ENCODE measurements at regions not wholly inside any gene's neighbourhood (a gene's known extent, or its start where the extent isn't known, plus 50 kb on each side); places are given as distances from the start of the nearest gene placed in this dataset.

GRCh38 chr3:99236576-99236975 is 335.1 kb upstream of the DCBLD2 start:
- DNase-seq (no peak), ATAC-seq (no peak)
- ChIA-PET POLR2A (no interaction called here), CTCF (no interaction called here)
- no peaks in the 10 kb centered on the region for H3K4me1 Mint-ChIP-seq (ENCODE audit: low read depth)
- no peak for TF ChIP-seq CTCF (IDR thresholded peaks at IDR 0.05)
- H3K36me3 Mint-ChIP-seq (ENCODE audit: low read depth), result no peaks in the 10 kb centered on the region
- no peak overlapping the region for H3K4me3 Mint-ChIP-seq
- H3K27me3 Mint-ChIP-seq, result no peaks in the 10 kb centered on the region
- H3K9me3 Mint-ChIP-seq, result no peaks in the 10 kb centered on the region
- intact Hi-C loops (cut with micrococcal nuclease), result no loop called here
- H3K27ac Mint-ChIP-seq, result no peak overlapping the region

DNA sequence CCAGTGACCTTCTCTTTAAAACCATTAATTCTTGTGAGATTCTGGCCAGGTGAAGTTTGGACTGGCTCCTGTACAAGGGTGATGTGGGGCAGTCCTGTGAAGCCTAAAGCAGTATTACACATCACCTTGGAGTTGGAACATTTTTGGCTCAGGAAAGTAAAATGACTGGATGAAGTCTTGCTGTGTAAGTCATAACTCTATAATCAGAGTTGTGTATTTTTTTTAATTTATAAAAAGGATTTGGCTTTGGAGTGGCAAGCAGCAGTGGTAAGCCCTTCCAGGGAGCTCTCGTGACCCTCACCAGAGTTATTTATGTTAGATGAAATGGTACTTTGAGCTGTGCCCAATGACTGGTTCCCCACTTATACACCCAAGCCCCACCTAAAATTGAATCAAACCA is 331.2 kb upstream of the DCBLD2 start:
- CTCF ChIA-PET, result no interaction called here
- no peak for ATAC-seq

GRCh38 chr3:99218468-99218867 is 317.0 kb upstream of the DCBLD2 start:
- Mint-ChIP-seq H3K36me3 (ENCODE audit: low read depth) (no peaks in the 10 kb centered on the region), H3K9me3 (peaks cover 5% of the 10 kb centered on the region), H3K27ac (no peak overlapping the region), H3K4me1 (ENCODE audit: low read depth) (no peaks in the 10 kb centered on the region), H3K27me3 (no peaks in the 10 kb centered on the region), H3K4me3 (no peak overlapping the region)
- CTCF ChIA-PET, result no interaction called here
- TF ChIP-seq CTCF (IDR thresholded peaks at IDR 0.05), result no peak
- no peak for DNase-seq
- POLR2A ChIA-PET, result no interaction called here
- intact Hi-C loops (cut with micrococcal nuclease), result no loop called here
- ATAC-seq, result no peak

More for the DNA sequence above, 331.2 kb upstream of the DCBLD2 start:
- no peak overlapping the region for H3K27ac Mint-ChIP-seq
- H3K27me3 Mint-ChIP-seq, result no peaks in the 10 kb centered on the region
- no peak for TF ChIP-seq CTCF (IDR thresholded peaks at IDR 0.05)
- no peaks in the 10 kb centered on the region for H3K9me3 Mint-ChIP-seq
- H3K4me3 Mint-ChIP-seq, result no peak overlapping the region
- intact Hi-C loops (cut with micrococcal nuclease), result no loop called here
- H3K4me1 Mint-ChIP-seq (ENCODE audit: low read depth), result no peaks in the 10 kb centered on the region
- no peaks in the 10 kb centered on the region for H3K36me3 Mint-ChIP-seq (ENCODE audit: low read depth)
- POLR2A ChIA-PET, result no interaction called here
- DNase-seq, result no peak

DNA sequence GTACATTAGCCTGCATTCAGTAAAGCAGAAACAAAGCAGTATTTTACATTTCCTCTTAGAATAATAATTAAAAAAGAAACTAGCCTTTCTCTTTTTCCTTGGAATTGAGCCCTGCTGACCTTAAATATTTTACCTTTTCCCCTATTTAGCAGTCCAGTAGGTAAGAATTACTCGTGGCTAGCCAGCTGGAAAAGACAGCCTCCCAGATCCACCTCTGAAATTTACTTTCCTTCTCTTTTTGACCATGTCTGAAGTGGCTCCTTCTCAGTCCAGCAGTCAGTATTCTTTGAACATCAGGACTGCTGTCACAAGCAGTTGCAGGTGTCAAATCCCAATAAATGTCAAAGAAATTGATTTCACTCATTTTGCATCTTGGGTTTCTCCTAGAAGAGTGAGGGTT is 311.5 kb upstream of the DCBLD2 start:
- no peak for DNase-seq
- POLR2A ChIA-PET, result no interaction called here
- ATAC-seq, result no peak
- Mint-ChIP-seq H3K4me1 (ENCODE audit: low read depth) (no peaks in the 10 kb centered on the region), H3K27ac (no peak overlapping the region), H3K4me3 (no peak overlapping the region), H3K36me3 (ENCODE audit: low read depth) (no peaks in the 10 kb centered on the region), H3K27me3 (no peaks in the 10 kb centered on the region), H3K9me3 (peaks cover 1% of the 10 kb centered on the region)
- intact Hi-C loops (cut with micrococcal nuclease), result no loop called here
- CTCF ChIA-PET, result interaction anchor here (1.0 kb wide), 1 partner anchor 11 kb away, joined by 3 read pairs; no protein-coding TSS in a partner anchor
- TF ChIP-seq CTCF (IDR thresholded peaks at IDR 0.05), result no peak

DNA sequence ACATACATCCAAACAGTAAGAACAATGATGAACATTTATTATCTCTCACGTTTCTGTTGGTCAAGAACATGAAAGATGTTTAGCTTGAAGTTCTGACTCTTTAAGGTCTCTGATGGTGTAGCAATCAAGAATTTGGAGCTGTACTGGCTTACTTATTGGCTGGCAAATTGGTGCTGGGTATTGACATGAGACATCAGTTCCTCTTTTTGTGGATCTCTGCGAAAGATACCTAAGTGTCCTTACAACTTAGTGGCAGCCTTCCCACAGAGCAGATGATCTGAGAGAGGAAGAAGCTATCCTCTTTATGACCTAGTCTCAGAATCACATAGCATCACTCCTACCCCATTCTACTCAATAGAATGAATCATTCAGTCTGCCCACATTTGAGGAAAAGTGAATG is 309.8 kb upstream of the DCBLD2 start:
- no peak for TF ChIP-seq CTCF (IDR thresholded peaks at IDR 0.05)
- intact Hi-C loops (cut with micrococcal nuclease), result no loop called here
- ATAC-seq, result no peak

More for the DNA sequence above, 309.8 kb upstream of the DCBLD2 start:
- Mint-ChIP-seq H3K4me1 (ENCODE audit: low read depth) (no peaks in the 10 kb centered on the region), H3K4me3 (no peak overlapping the region), H3K27ac (no peak overlapping the region), H3K9me3 (peaks cover 4% of the 10 kb centered on the region), H3K36me3 (ENCODE audit: low read depth) (no peaks in the 10 kb centered on the region), H3K27me3 (no peaks in the 10 kb centered on the region)
- no peak for DNase-seq
- ChIA-PET CTCF (no interaction called here), POLR2A (no interaction called here)
